ENCODE measurements at regions not wholly inside any gene's neighbourhood (a gene's known extent, or its start where the extent isn't known, plus 50 kb on each side); places are given as distances from the start of the nearest gene placed in this dataset.

DNA sequence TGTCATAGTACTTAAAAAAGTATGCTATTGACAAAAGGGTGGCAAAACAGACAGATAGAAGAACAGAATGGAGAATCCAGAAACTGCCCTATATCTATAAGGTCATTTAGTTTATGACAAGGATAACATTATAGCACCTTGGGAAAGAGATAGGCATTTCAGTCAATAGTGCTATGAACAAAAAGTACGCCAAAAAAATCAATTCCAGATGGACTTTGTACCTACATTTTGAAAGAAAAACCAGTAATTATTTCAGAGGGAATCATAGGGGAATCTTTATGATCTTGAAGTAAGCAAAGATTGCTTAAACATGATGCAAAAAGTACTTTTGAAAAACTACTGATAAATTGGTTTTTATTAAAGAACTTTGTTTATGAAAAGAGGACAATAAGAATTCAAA lies 59.9 kb upstream of the SETBP1 start:
- H3K4me1 ChIP-seq (ENCODE audit: insufficient read depth, low read length), result no peaks in the 10 kb centered on the region
- H3K36me3 Mint-ChIP-seq (ENCODE audit: low read depth), result no peaks in the 10 kb centered on the region
- intact Hi-C loops (cut with DNase I, micrococcal nuclease), result no loop called here
- H3K36me3 ChIP-seq (ENCODE audit: insufficient read depth, low read length), result no peaks in the 10 kb centered on the region
- no peaks in the 10 kb centered on the region for H3K9me3 Mint-ChIP-seq
- H3K4me3 ChIP-seq (ENCODE audit: low read length), result no peak overlapping the region
- no peak for DNase-seq
- no peak overlapping the region for H3K27ac ChIP-seq (ENCODE audit: low read depth in 1 of 2, low read length in 2 of 2)
- ATAC-seq (ENCODE audit: poor library complexity), result no peak
- ChIA-PET CTCF (no interaction called here), POLR2A (no interaction called here)
- no peak overlapping the region for H3K27ac Mint-ChIP-seq
- H3K9me3 ChIP-seq (ENCODE audit: control insufficient read depth in 1 of 2, insufficient read depth in 1 of 2, low read length in 2 of 2), result peaks cover 0 to 3% of the 10 kb centered on the region in 2 experiments
- H3K27me3 Mint-ChIP-seq, result no peaks in the 10 kb centered on the region
- TF ChIP-seq, protein P1, sequence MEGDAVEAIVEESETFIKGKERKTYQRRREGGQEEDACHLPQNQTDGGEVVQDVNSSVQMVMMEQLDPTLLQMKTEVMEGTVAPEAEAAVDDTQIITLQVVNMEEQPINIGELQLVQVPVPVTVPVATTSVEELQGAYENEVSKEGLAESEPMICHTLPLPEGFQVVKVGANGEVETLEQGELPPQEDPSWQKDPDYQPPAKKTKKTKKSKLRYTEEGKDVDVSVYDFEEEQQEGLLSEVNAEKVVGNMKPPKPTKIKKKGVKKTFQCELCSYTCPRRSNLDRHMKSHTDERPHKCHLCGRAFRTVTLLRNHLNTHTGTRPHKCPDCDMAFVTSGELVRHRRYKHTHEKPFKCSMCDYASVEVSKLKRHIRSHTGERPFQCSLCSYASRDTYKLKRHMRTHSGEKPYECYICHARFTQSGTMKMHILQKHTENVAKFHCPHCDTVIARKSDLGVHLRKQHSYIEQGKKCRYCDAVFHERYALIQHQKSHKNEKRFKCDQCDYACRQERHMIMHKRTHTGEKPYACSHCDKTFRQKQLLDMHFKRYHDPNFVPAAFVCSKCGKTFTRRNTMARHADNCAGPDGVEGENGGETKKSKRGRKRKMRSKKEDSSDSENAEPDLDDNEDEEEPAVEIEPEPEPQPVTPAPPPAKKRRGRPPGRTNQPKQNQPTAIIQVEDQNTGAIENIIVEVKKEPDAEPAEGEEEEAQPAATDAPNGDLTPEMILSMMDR (IDR thresholded peaks at IDR 0.05), result no peak
- no peaks in the 10 kb centered on the region for H3K4me1 Mint-ChIP-seq (ENCODE audit: low read depth)
- no peak overlapping the region for H3K4me3 Mint-ChIP-seq
- H3K27me3 ChIP-seq (ENCODE audit: control insufficient read depth in 1 of 2, insufficient read depth in 2 of 2, low read length in 2 of 2), result peaks cover 0 to 2% of the 10 kb centered on the region in 2 experiments

DNA sequence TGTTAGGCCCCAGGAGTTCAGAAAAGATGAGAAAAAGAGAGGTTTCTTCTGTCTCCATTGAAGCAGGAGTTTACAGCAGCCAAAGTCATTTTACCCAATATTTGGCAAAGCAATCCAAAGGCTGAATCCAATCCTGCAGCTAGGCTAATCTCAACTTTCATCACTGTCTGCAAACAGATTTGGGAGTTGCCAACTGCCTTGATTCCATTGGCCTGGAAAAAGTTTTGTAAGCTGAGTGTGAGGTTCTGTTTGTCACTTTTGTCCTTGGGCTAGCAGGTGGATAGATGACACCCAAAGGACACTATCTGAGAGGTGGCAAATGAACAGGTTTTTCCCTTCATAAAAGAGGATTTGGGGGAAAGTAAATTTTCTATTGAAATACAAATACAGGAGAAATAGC lies 56.6 kb upstream of the SETBP1 start:
- ATAC-seq (ENCODE audit: poor library complexity) (no peak), DNase-seq (no peak)
- H3K9me3 ChIP-seq (ENCODE audit: control insufficient read depth in 1 of 2, insufficient read depth in 1 of 2, low read length in 2 of 2), result peaks cover 0 to 3% of the 10 kb centered on the region in 2 experiments
- Mint-ChIP-seq H3K27me3 (no peaks in the 10 kb centered on the region), H3K27ac (no peak overlapping the region), H3K36me3 (ENCODE audit: low read depth) (no peaks in the 10 kb centered on the region), H3K4me3 (no peak overlapping the region), H3K4me1 (ENCODE audit: low read depth) (no peaks in the 10 kb centered on the region), H3K9me3 (no peaks in the 10 kb centered on the region)
- ChIA-PET CTCF (no interaction called here), POLR2A (no interaction called here)
- no peak overlapping the region for H3K27ac ChIP-seq (ENCODE audit: low read depth in 1 of 2, low read length in 2 of 2)
- no peak overlapping the region for H3K4me3 ChIP-seq (ENCODE audit: low read length)
- H3K4me1 ChIP-seq (ENCODE audit: insufficient read depth, low read length), result no peaks in the 10 kb centered on the region
- TF ChIP-seq, protein P1 (IDR thresholded peaks at IDR 0.05), result no peak
- H3K27me3 ChIP-seq (ENCODE audit: control insufficient read depth in 1 of 2, insufficient read depth in 2 of 2, low read length in 2 of 2), result no peaks in the 10 kb centered on the region
- H3K36me3 ChIP-seq (ENCODE audit: insufficient read depth, low read length), result no peaks in the 10 kb centered on the region
- intact Hi-C loops (cut with DNase I, micrococcal nuclease), result no loop called here

DNA sequence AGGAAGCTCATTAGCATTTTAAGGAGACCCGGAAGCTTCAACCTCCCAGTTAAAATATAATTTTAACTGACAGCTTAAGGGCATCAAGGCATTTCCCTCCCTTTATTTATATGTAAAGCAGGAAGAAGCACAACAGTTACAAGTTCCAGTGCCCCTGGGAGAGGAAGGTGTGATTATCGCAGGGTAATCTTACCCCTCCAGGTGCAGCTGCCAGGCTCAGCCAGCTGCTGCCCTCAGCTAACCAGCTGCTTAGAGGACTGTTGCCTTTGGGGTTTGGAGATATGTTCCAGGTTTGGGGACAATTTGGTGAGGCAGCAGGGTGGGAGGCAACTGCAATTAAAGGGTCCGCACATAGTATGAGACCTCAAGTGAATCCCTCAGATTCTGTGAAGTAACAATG lies 55.3 kb upstream of the SETBP1 start:
- no peak overlapping the region for H3K4me3 ChIP-seq (ENCODE audit: low read length)
- no peaks in the 10 kb centered on the region for H3K27me3 ChIP-seq (ENCODE audit: control insufficient read depth in 1 of 2, insufficient read depth in 2 of 2, low read length in 2 of 2)
- H3K4me1 ChIP-seq (ENCODE audit: insufficient read depth, low read length), result no peaks in the 10 kb centered on the region
- TF ChIP-seq, protein P1 (IDR thresholded peaks at IDR 0.05), result no peak
- Mint-ChIP-seq H3K36me3 (ENCODE audit: low read depth) (no peaks in the 10 kb centered on the region), H3K27me3 (no peaks in the 10 kb centered on the region), H3K9me3 (no peaks in the 10 kb centered on the region), H3K27ac (no peak overlapping the region), H3K4me3 (no peak overlapping the region), H3K4me1 (ENCODE audit: low read depth) (no peaks in the 10 kb centered on the region)
- no peaks in the 10 kb centered on the region for H3K36me3 ChIP-seq (ENCODE audit: insufficient read depth, low read length)
- peaks cover 0 to 3% of the 10 kb centered on the region in 2 experiments for H3K9me3 ChIP-seq (ENCODE audit: control insufficient read depth in 1 of 2, insufficient read depth in 1 of 2, low read length in 2 of 2)
- no peak overlapping the region for H3K27ac ChIP-seq (ENCODE audit: low read depth in 1 of 2, low read length in 2 of 2)
- ATAC-seq (ENCODE audit: poor library complexity) (no peak), DNase-seq (no peak)
- CTCF ChIA-PET, result no interaction called here
- intact Hi-C loops (cut with DNase I, micrococcal nuclease), result no loop called here
- POLR2A ChIA-PET, result no interaction called here
